ENCODE measurements at regions not wholly inside any gene's neighbourhood (a gene's known extent, or its start where the extent isn't known, plus 50 kb on each side); places are given as distances from the start of the nearest gene placed in this dataset.

GRCh38 chr2:217623281-217623912 is 379.4 kb downstream of the TNS1 start:
- DNase-seq (ENCODE audit: low spot score), result no peak

GRCh38 chr2:217622205-217623060 is 380.4 kb downstream of the TNS1 start:
- DNase-seq (ENCODE audit: low spot score), result no peak

GRCh38 chr2:217621391-217621801 is 381.4 kb downstream of the TNS1 start:
- DNase-seq (ENCODE audit: low spot score), result no peak

GRCh38 chr2:217618744-217619143 is 384.1 kb downstream of the TNS1 start:
- DNase-seq (ENCODE audit: low spot score), result no peak

GRCh38 chr2:217617616-217618022 is 385.2 kb downstream of the TNS1 start:
- DNase-seq (ENCODE audit: low spot score), result no peak

GRCh38 chr2:217616936-217617335 is 385.9 kb downstream of the TNS1 start:
- no peak for DNase-seq (ENCODE audit: low spot score)

- DNase-seq (ENCODE audit: low spot score), result no peak
Observed at GRCh38 chr2:217615171-217615570, 387.6 kb downstream of the TNS1 start.

- DNase-seq (ENCODE audit: low spot score), result no peak
Observed at GRCh38 chr2:217614498-217614897, 388.3 kb downstream of the TNS1 start.

- no peak for DNase-seq (ENCODE audit: low spot score)
Observed at GRCh38 chr2:217614096-217614495, 388.7 kb downstream of the TNS1 start.

- DNase-seq (ENCODE audit: low spot score), result no peak
Observed at GRCh38 chr2:217612920-217613319, 389.9 kb downstream of the TNS1 start.

GRCh38 chr2:217612211-217612610 is 390.6 kb downstream of the TNS1 start:
- DNase-seq (ENCODE audit: low spot score), result no peak

GRCh38 chr2:217611626-217612127 is 391.1 kb downstream of the TNS1 start:
- DNase-seq (ENCODE audit: low spot score), result no peak

GRCh38 chr2:217611056-217611455 is 391.7 kb downstream of the TNS1 start:
- no peak for DNase-seq (ENCODE audit: low spot score)

GRCh38 chr2:217610401-217610814 is 392.4 kb downstream of the TNS1 start:
- no peak for DNase-seq (ENCODE audit: low spot score)

GRCh38 chr2:217609952-217610351 is 392.8 kb downstream of the TNS1 start:
- DNase-seq (ENCODE audit: low spot score), result no peak

- no peak for DNase-seq (ENCODE audit: low spot score)
Observed at GRCh38 chr2:217606296-217606695, 396.5 kb downstream of the TNS1 start.

GRCh38 chr2:217604527-217605194 is 398.1 kb downstream of the TNS1 start:
- no peak for DNase-seq (ENCODE audit: low spot score)

GRCh38 chr2:217601601-217602000 is 401.2 kb downstream of the TNS1 start:
- DNase-seq (ENCODE audit: low spot score), result no peak

- DNase-seq (ENCODE audit: low spot score), result no peak
Observed at GRCh38 chr2:217599906-217600305, 402.9 kb downstream of the TNS1 start.

- DNase-seq (ENCODE audit: low spot score), result no peak
Observed at GRCh38 chr2:217597681-217598080, 405.1 kb downstream of the TNS1 start.

- no peak for DNase-seq (ENCODE audit: low spot score)
Observed at GRCh38 chr2:217597145-217597544, 405.6 kb downstream of the TNS1 start.

- DNase-seq (ENCODE audit: low spot score), result no peak
Observed at GRCh38 chr2:217593732-217594131, 409.1 kb downstream of the TNS1 start.

GRCh38 chr2:217588266-217588665 is 414.5 kb downstream of the TNS1 start:
- DNase-seq (ENCODE audit: low spot score), result no peak
